Neural cell (in vitro differentiated cells): ENCODE measurements at regions not wholly inside any gene's neighbourhood (a gene's known extent, or its start where the extent isn't known, plus 50 kb on each side); places are given as distances from the start of the nearest gene placed in this dataset.
A peak's percentile ranks its signal among the peaks of the same experiment; 100 is the strongest.

Experiments used
- H2AFZ ChIP-seq: fragments of 200-600, 300-800 bp; sonication (generic), shearing (Covaris generic); 2 replicates; pipeline ENCODE4 v1.6.0; 2014; ENCODE audit warnings: low read depth, mild to moderate bottlenecking, antibody characterized with exemption, low read length, moderate library complexity
- H3F3A ChIP-seq: fragments of 200-600 bp; shearing (Covaris generic); 2 replicates; pipeline ENCODE4 v1.6.1; 2016; ENCODE audit warnings: mild to moderate bottlenecking, moderate library complexity, mixed read lengths, antibody characterized with exemption, low read length; ENCODE audit not compliant: insufficient read depth, poor library complexity, severe bottlenecking
- H3K27ac ChIP-seq: fragments of 200-600, 300-800 bp; sonication (generic), shearing (Covaris generic); 2 replicates; pipeline ENCODE4 v1.5.1; 2014; ENCODE audit warnings: mild to moderate bottlenecking, low read length, moderate library complexity
- H3K27me3 ChIP-seq: fragments of 300-800, 200-600 bp; sonication (generic), shearing (Covaris generic); 2 replicates; pipeline ENCODE4 v1.6.0; 2014; ENCODE audit warnings: mild to moderate bottlenecking, low read depth, low read length, moderate library complexity; ENCODE audit not compliant: insufficient read depth
- H3K36me3 ChIP-seq: fragments of 300-800, 200-600 bp; sonication (generic), shearing (Covaris generic); 2 replicates; pipeline ENCODE4 v1.5.1; 2014; ENCODE audit warnings: mild to moderate bottlenecking, antibody characterized with exemption, low read length, moderate library complexity; ENCODE audit not compliant: insufficient read depth
- H3K4me2 ChIP-seq: fragments of 300-800, 200-600 bp; sonication (generic), shearing (Covaris generic); 2 replicates; pipeline ENCODE4 v1.6.0; 2014; ENCODE audit warnings: mild to moderate bottlenecking, low read length
- H3K4me3 ChIP-seq: fragments of 300-800, 200-600 bp; sonication (generic), shearing (Covaris generic); 2 replicates; pipeline ENCODE4 v1.5.1; 2014; ENCODE audit warnings: mild to moderate bottlenecking, low read length, moderate library complexity
- H3K79me2 ChIP-seq: fragments of 200-600 bp; shearing (Covaris generic); replicated peaks from 2 replicates; pipeline ENCODE4 v1.6.0; 2014; ENCODE audit warnings: mild to moderate bottlenecking, low read length, moderate library complexity; ENCODE audit not compliant: insufficient read depth
- H3K9ac ChIP-seq: fragments of 300-800, 200-600 bp; sonication (generic), shearing (Covaris generic); 2 replicates; pipeline ENCODE4 v1.6.1; 2016; ENCODE audit warnings: mild to moderate bottlenecking, low read length, mixed read lengths
- H3K9me2 ChIP-seq: fragments of 200-600 bp; shearing (Covaris generic); 2 replicates; pipeline ENCODE4 v1.6.1; 2016; ENCODE audit warnings: mild to moderate bottlenecking, low read length, mixed read lengths; ENCODE audit not compliant: insufficient read depth
- H3K9me3 ChIP-seq: fragments of 200-600, 300-800 bp; sonication (generic), shearing (Covaris generic); 2 replicates; pipeline ENCODE4 v1.6.1; 2016; ENCODE audit warnings: mild to moderate bottlenecking, mixed run types, low read length, moderate library complexity, mixed read lengths
- H4K20me1 ChIP-seq: fragments of 200-600 bp; shearing (Covaris generic); 2 replicates; pipeline ENCODE4 v1.6.1; 2016; ENCODE audit warnings: mild to moderate bottlenecking, mixed run types; ENCODE audit not compliant: insufficient read depth
- CTCF ChIP-seq: fragments of 450-650 bp; IDR thresholded peaks from 2 replicates; pipeline ENCODE4 v1.5.1; 2014; ENCODE audit warnings: antibody characterized with exemption, mild to moderate bottlenecking, moderate library complexity; ENCODE audit not compliant: poor library complexity, severe bottlenecking
- EP300 ChIP-seq: fragments of 450-650 bp; conservative IDR thresholded peaks from 2 replicates; pipeline ENCODE4 v1.6.1; 2014; ENCODE audit warnings: antibody characterized with exemption, mild to moderate bottlenecking, moderate library complexity; ENCODE audit not compliant: poor library complexity, severe bottlenecking
- EZH2 ChIP-seq: fragments of 200-600, 300-800 bp; shearing (Covaris generic), sonication (generic); IDR thresholded peaks from 2 replicates; pipeline ENCODE4 v1.6.1; 2014; ENCODE audit warnings: antibody characterized with exemption, low read length, borderline replicate concordance, mild to moderate bottlenecking; ENCODE audit not compliant: insufficient read depth, poor library complexity, severe bottlenecking
- MXI1 ChIP-seq: fragments of 450-650 bp; conservative IDR thresholded peaks from 2 replicates; pipeline ENCODE4 v1.6.1; 2014; ENCODE audit warnings: antibody characterized with exemption, mild to moderate bottlenecking; ENCODE audit not compliant: poor library complexity, severe bottlenecking
- POLR2AphosphoS5 ChIP-seq: IDR thresholded peaks from 2 replicates; pipeline ENCODE4 v1.6.1; 2012
- RAD21 ChIP-seq: fragments of 450-650 bp; conservative IDR thresholded peaks from 2 replicates; pipeline ENCODE4 v1.6.1; 2014; ENCODE audit warnings: antibody characterized with exemption, mild to moderate bottlenecking, moderate library complexity
- REST ChIP-seq: IDR thresholded peaks from 2 replicates; pipeline ENCODE4 v1.6.1; 2012; ENCODE audit warnings: borderline replicate concordance
- SMC3 ChIP-seq: fragments of 450-650 bp; conservative IDR thresholded peaks from 2 replicates; pipeline ENCODE4 v1.6.1; 2014; ENCODE audit warnings: antibody characterized with exemption, mild to moderate bottlenecking, moderate library complexity; ENCODE audit not compliant: poor library complexity
- TAF1 ChIP-seq: IDR thresholded peaks from 2 replicates; pipeline ENCODE4 v1.6.1; 2012; ENCODE audit warnings: low read depth

- Histone ChIP-seq H3K79me2 (no peaks in the 10 kb centered on the region), H3K36me3 (no peaks in the 10 kb centered on the region), H3K9ac (no peak overlapping the region), H3K4me3 (no peak overlapping the region), H3F3A (no peaks in the 10 kb centered on the region), H2AFZ (peak overlapping the region; percentile 10), H3K4me2 (no peak overlapping the region), H4K20me1 (no peaks in the 10 kb centered on the region), H3K9me3 (no peaks in the 10 kb centered on the region), H3K9me2 (no peaks in the 10 kb centered on the region), H3K27me3 (no peaks in the 10 kb centered on the region), H3K27ac (no peak overlapping the region)
- no peak for TF ChIP-seq EZH2
- TF ChIP-seq SMC3: no peak
- no peak for TF ChIP-seq MXI1
- no peak for TF ChIP-seq RAD21
- TF ChIP-seq EP300: no peak
- no peak for TF ChIP-seq POLR2AphosphoS5
- no peak for TF ChIP-seq TAF1
- no peak for TF ChIP-seq REST
- no peak for TF ChIP-seq CTCF
Measured at GRCh38 chr10:84675060-84675459, 346.7 kb downstream of the CCSER2 start.

- H3K79me2 ChIP-seq: no peaks in the 10 kb centered on the region
- H2AFZ ChIP-seq: no peak overlapping the region
- no peaks in the 10 kb centered on the region for H3K9me2 ChIP-seq
- H3F3A ChIP-seq: no peaks in the 10 kb centered on the region
- no peak overlapping the region for H3K4me2 ChIP-seq
- TF ChIP-seq REST (no peak), POLR2AphosphoS5 (no peak), RAD21 (no peak), EZH2 (no peak), SMC3 (no peak)
- H3K4me3 ChIP-seq: no peak overlapping the region
- no peaks in the 10 kb centered on the region for H3K36me3 ChIP-seq
- no peaks in the 10 kb centered on the region for H3K9me3 ChIP-seq
- no peaks in the 10 kb centered on the region for H4K20me1 ChIP-seq
- no peak overlapping the region for H3K9ac ChIP-seq
- no peak overlapping the region for H3K27ac ChIP-seq
- no peaks in the 10 kb centered on the region for H3K27me3 ChIP-seq
Measured at GRCh38 chr10:84676536-84676935, 348.1 kb downstream of the CCSER2 start.
